ENCODE measurements at regions not wholly inside any gene's neighbourhood (a gene's known extent, or its start where the extent isn't known, plus 50 kb on each side); places are given as distances from the start of the nearest gene placed in this dataset.

DNA sequence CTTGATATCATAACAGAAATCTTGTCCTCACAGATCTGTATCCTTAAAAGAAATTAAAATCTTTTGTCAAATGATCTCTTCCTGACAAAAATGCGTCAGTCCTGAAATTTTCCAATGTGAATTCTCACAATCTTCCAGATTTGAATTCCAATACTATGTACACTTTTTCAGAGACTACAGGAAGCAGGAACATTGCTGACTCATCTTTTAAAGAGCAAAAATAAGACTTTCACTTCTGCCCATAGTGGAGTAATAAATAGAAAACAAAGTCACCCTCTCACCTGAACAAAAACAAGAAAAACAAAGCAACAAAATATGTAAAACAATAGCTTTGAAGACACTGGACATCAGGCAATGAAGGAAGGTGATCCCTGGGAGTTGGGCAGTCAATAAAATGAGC, 167.0 kb upstream of the IPO5 start (continued):
- no peak for TF ChIP-seq POLR2A (IDR thresholded peaks at IDR 0.05; ENCODE audit: control extremely low read depth in 1 of 2, low read depth in 2 of 2, low read length in 2 of 2)
- no peak for TF ChIP-seq HDAC2 (IDR thresholded peaks at IDR 0.05; ENCODE audit: borderline replicate concordance in 1 of 2, low read depth in 2 of 2, low read length in 2 of 2)
- no peak for TF ChIP-seq KDM5A (IDR thresholded peaks at IDR 0.05; ENCODE audit: low read length)
- TF ChIP-seq HDAC6 (IDR thresholded peaks at IDR 0.05; ENCODE audit: low read depth, low read length) = no peak
- TF ChIP-seq, protein P1, sequence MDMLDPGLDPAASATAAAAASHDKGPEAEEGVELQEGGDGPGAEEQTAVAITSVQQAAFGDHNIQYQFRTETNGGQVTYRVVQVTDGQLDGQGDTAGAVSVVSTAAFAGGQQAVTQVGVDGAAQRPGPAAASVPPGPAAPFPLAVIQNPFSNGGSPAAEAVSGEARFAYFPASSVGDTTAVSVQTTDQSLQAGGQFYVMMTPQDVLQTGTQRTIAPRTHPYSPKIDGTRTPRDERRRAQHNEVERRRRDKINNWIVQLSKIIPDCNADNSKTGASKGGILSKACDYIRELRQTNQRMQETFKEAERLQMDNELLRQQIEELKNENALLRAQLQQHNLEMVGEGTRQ (IDR thresholded peaks at IDR 0.05; ENCODE audit: low read length) = no peak
